ENCODE measurements at regions not wholly inside any gene's neighbourhood (a gene's known extent, or its start where the extent isn't known, plus 50 kb on each side); places are given as distances from the start of the nearest gene placed in this dataset.

GRCh38 chr2:114261366-114261765 is 181.1 kb upstream of the DPP10 start:
- Histone ChIP-seq H3K27me3 (no peaks in the 10 kb centered on the region), H3K9me3 (no peaks in the 10 kb centered on the region)

GRCh38 chr2:114265261-114265660 is 177.2 kb upstream of the DPP10 start:
- Histone ChIP-seq H3K36me3 (replicated peaks in 1 of 2; ENCODE audit: insufficient read depth in 1 of 2, low read depth in 2 of 2) (no peaks in the 10 kb centered on the region), H3K9me3 (no peaks in the 10 kb centered on the region), H3K27me3 (no peaks in the 10 kb centered on the region), H3K4me3 (no peak overlapping the region), H3K4me1 (no peaks in the 10 kb centered on the region), H3K27ac (no peak overlapping the region)
- WGBS, 2 donors = 53 to 60% methylated on average over 4 of the region's 4 CpGs
- intact Hi-C loops (cut with DNase I) = no loop called here
- no peak for DNase-seq
- no peak for ATAC-seq
- TF ChIP-seq CTCF (IDR thresholded peaks at IDR 0.05) (no peak), POLR2A (IDR thresholded peaks at IDR 0.05) (no peak)

More at GRCh38 chr2:114261366-114261765, 181.1 kb upstream of the DPP10 start:
- no peak for DNase-seq
- intact Hi-C loops (cut with DNase I) = no loop called here
- H3K27ac ChIP-seq = no peak overlapping the region
- TF ChIP-seq CTCF (IDR thresholded peaks at IDR 0.05) = no peak
- no peak for TF ChIP-seq POLR2A (IDR thresholded peaks at IDR 0.05)
- no peak overlapping the region for H3K4me3 ChIP-seq
- no peaks in the 10 kb centered on the region for H3K36me3 ChIP-seq (replicated peaks in 1 of 2; ENCODE audit: insufficient read depth in 1 of 2, low read depth in 2 of 2)
- H3K4me1 ChIP-seq = no peaks in the 10 kb centered on the region
- no peak for ATAC-seq

GRCh38 chr2:114274957-114275356 is 167.5 kb upstream of the DPP10 start:
- H3K27ac ChIP-seq = no peak overlapping the region
- no peak for ATAC-seq
- TF ChIP-seq CTCF (IDR thresholded peaks at IDR 0.05) = no peak
- TF ChIP-seq POLR2A (IDR thresholded peaks at IDR 0.05) = no peak
- DNase-seq = no peak
- H3K36me3 ChIP-seq (replicated peaks in 1 of 2; ENCODE audit: insufficient read depth in 1 of 2, low read depth in 2 of 2) = no peaks in the 10 kb centered on the region
- H3K4me3 ChIP-seq = no peak overlapping the region
- intact Hi-C loops (cut with DNase I) = no loop called here
- no peaks in the 10 kb centered on the region for H3K4me1 ChIP-seq
- H3K27me3 ChIP-seq = no peaks in the 10 kb centered on the region
- H3K9me3 ChIP-seq = no peaks in the 10 kb centered on the region

GRCh38 chr2:114281188-114281587 is 161.3 kb upstream of the DPP10 start:
- Histone ChIP-seq H3K27ac (no peak overlapping the region), H3K4me1 (no peaks in the 10 kb centered on the region), H3K9me3 (no peaks in the 10 kb centered on the region), H3K36me3 (replicated peaks in 1 of 2; ENCODE audit: insufficient read depth in 1 of 2, low read depth in 2 of 2) (no peaks in the 10 kb centered on the region), H3K27me3 (no peaks in the 10 kb centered on the region), H3K4me3 (no peak overlapping the region)
- intact Hi-C loops (cut with DNase I) = no loop called here
- 45 to 61% methylated on average over 2 of the region's 2 CpGs for WGBS, 2 donors
- no peak for TF ChIP-seq POLR2A (IDR thresholded peaks at IDR 0.05)
- no peak for TF ChIP-seq CTCF (IDR thresholded peaks at IDR 0.05)
- DNase-seq = no peak
- no peak for ATAC-seq

- 54 to 60% methylated on average over 5 of the region's 5 CpGs for WGBS, 2 donors
- no peaks in the 10 kb centered on the region for H3K27me3 ChIP-seq
- H3K27ac ChIP-seq = no peak overlapping the region
- no peaks in the 10 kb centered on the region for H3K36me3 ChIP-seq (replicated peaks in 1 of 2; ENCODE audit: insufficient read depth in 1 of 2, low read depth in 2 of 2)
- H3K9me3 ChIP-seq = no peaks in the 10 kb centered on the region
- no peak for DNase-seq
- intact Hi-C loops (cut with DNase I) = no loop called here
- no peak overlapping the region for H3K4me3 ChIP-seq
- ATAC-seq = no peak
- no peaks in the 10 kb centered on the region for H3K4me1 ChIP-seq
- TF ChIP-seq CTCF (IDR thresholded peaks at IDR 0.05) (no peak), POLR2A (IDR thresholded peaks at IDR 0.05) (no peak)
Observed at GRCh38 chr2:114283774-114284173, 158.7 kb upstream of the DPP10 start.

Data from body of pancreas (tissue), 4 donors.